Smooth muscle cell of the brain vasculature (primary cell): ENCODE measurements at regions not wholly inside any gene's neighbourhood (a gene's known extent, or its start where the extent isn't known, plus 50 kb on each side); places are given as distances from the start of the nearest gene placed in this dataset.
"Not testable (repeated sequence)": the region's sequence is repeated elsewhere in the genome, so short reads cannot be mapped to it uniquely, and the experiment has no call there.

ENCODE experiments used
- DNase-seq: peaks from one replicate; pipeline ENCODE4 v3.0.0-alpha.2; 2012; ENCODE audit warnings: low read depth, low spot score

- DNase-seq: not testable (repeated sequence)
Observed at GRCh38 chr1:229175297-229175696, 95.6 kb upstream of the RAB4A start.

GRCh38 chr1:229176457-229176856 is 94.5 kb upstream of the RAB4A start:
- not testable (repeated sequence) for DNase-seq

- DNase-seq: no peak
Observed at GRCh38 chr1:229180161-229180560, 90.8 kb upstream of the RAB4A start.

GRCh38 chr1:229181419-229181818 is 89.5 kb upstream of the RAB4A start:
- DNase-seq: no peak

- DNase-seq: no peak
Observed at GRCh38 chr1:229183588-229183987, 87.3 kb upstream of the RAB4A start.

GRCh38 chr1:229184066-229184465 is 86.8 kb upstream of the RAB4A start:
- DNase-seq: no peak

- DNase-seq: no peak
Observed at GRCh38 chr1:229185963-229186362, 84.9 kb upstream of the RAB4A start.

- no peak for DNase-seq
Observed at GRCh38 chr1:229186373-229187056, 84.4 kb upstream of the RAB4A start.

- DNase-seq: no peak
Observed at GRCh38 chr1:229190057-229190575, 80.8 kb upstream of the RAB4A start.

GRCh38 chr1:229191066-229191674 is 79.7 kb upstream of the RAB4A start:
- DNase-seq: no peak

GRCh38 chr1:229192031-229192430 is 78.9 kb upstream of the RAB4A start:
- no peak for DNase-seq

- DNase-seq: no peak
Observed at GRCh38 chr1:229192853-229193252, 78.1 kb upstream of the RAB4A start.

- DNase-seq: no peak
Observed at GRCh38 chr1:229194096-229194495, 76.8 kb upstream of the RAB4A start.

- no peak for DNase-seq
Observed at GRCh38 chr1:229195246-229195645, 75.7 kb upstream of the RAB4A start.

GRCh38 chr1:229196404-229197264 is 74.3 kb upstream of the RAB4A start:
- no peak for DNase-seq

GRCh38 chr1:229197265-229197585 is 73.7 kb upstream of the RAB4A start:
- DNase-seq: no peak

GRCh38 chr1:229199261-229200243 is 71.4 kb upstream of the RAB4A start:
- no peak for DNase-seq

GRCh38 chr1:229203030-229203751 is 67.7 kb upstream of the RAB4A start:
- no peak for DNase-seq

GRCh38 chr1:229203991-229204632 is 66.8 kb upstream of the RAB4A start:
- DNase-seq: no peak
